Pons (tissue), 1 donor: ENCODE measurements at regions not wholly inside any gene's neighbourhood (a gene's known extent, or its start where the extent isn't known, plus 50 kb on each side); places are given as distances from the start of the nearest gene placed in this dataset.
"Not testable (repeated sequence)": the region's sequence is repeated elsewhere in the genome, so short reads cannot be mapped to it uniquely, and the experiment has no call there.

ENCODE experiments used
- DNase-seq: peaks from one replicate; pipeline ENCODE4 v3.0.0-alpha.2; 2016; ENCODE audit warnings: low spot score

- DNase-seq, result not testable (repeated sequence)
Observed at GRCh38 chr7:37617406-37617805, 66.2 kb upstream of the GPR141 start.

- DNase-seq, result no peak
Observed at GRCh38 chr7:37633048-37633447, 50.5 kb upstream of the GPR141 start.
